ENCODE measurements at regions not wholly inside any gene's neighbourhood (a gene's known extent, or its start where the extent isn't known, plus 50 kb on each side); places are given as distances from the start of the nearest gene placed in this dataset.

GRCh38 chr1:95321531-95321930 lies 87.5 kb downstream of the RWDD3 start:
- peaks cover 11% of the 10 kb centered on the region for H3K27me3 Mint-ChIP-seq
- ATAC-seq (no peak), DNase-seq (no peak)
- H3K4me3 Mint-ChIP-seq, result no peak overlapping the region
- TF ChIP-seq CTCF (IDR thresholded peaks at IDR 0.05), result no peak
- intact Hi-C loops (cut with micrococcal nuclease), result no loop called here
- H3K4me1 Mint-ChIP-seq (ENCODE audit: low read depth), result no peaks in the 10 kb centered on the region
- CTCF ChIA-PET, result interaction anchor here (0.7 kb wide), 1 partner anchor 9 kb away, joined by 3 read pairs; no protein-coding TSS in a partner anchor
- no peaks in the 10 kb centered on the region for H3K9me3 Mint-ChIP-seq
- no peak overlapping the region for H3K27ac Mint-ChIP-seq
- POLR2A ChIA-PET, result no interaction called here
- no peaks in the 10 kb centered on the region for H3K36me3 Mint-ChIP-seq (ENCODE audit: low read depth)

- CTCF ChIA-PET, result no interaction called here
- Mint-ChIP-seq H3K27ac (no peak overlapping the region), H3K27me3 (peaks cover 13% of the 10 kb centered on the region), H3K4me1 (ENCODE audit: low read depth) (no peaks in the 10 kb centered on the region), H3K9me3 (no peaks in the 10 kb centered on the region), H3K36me3 (ENCODE audit: low read depth) (no peaks in the 10 kb centered on the region), H3K4me3 (no peak overlapping the region)
- POLR2A ChIA-PET, result no interaction called here
- ATAC-seq, result no peak
- intact Hi-C loops (cut with micrococcal nuclease), result no loop called here
- DNase-seq, result no peak
- no peak for TF ChIP-seq CTCF (IDR thresholded peaks at IDR 0.05)
Measured at GRCh38 chr1:95323123-95323522, 89.1 kb downstream of the RWDD3 start.

GRCh38 chr1:95325349-95325748 lies 91.3 kb downstream of the RWDD3 start:
- CTCF ChIA-PET, result no interaction called here
- Mint-ChIP-seq H3K27ac (no peak overlapping the region), H3K27me3 (peaks cover 14% of the 10 kb centered on the region), H3K4me3 (no peak overlapping the region), H3K36me3 (ENCODE audit: low read depth) (no peaks in the 10 kb centered on the region), H3K4me1 (ENCODE audit: low read depth) (no peaks in the 10 kb centered on the region), H3K9me3 (no peaks in the 10 kb centered on the region)
- POLR2A ChIA-PET, result no interaction called here
- ATAC-seq, result no peak
- no peak for TF ChIP-seq CTCF (IDR thresholded peaks at IDR 0.05)
- intact Hi-C loops (cut with micrococcal nuclease), result no loop called here
- no peak for DNase-seq

- H3K27ac Mint-ChIP-seq, result no peak overlapping the region
- H3K36me3 Mint-ChIP-seq (ENCODE audit: low read depth), result no peaks in the 10 kb centered on the region
- H3K4me1 Mint-ChIP-seq (ENCODE audit: low read depth), result no peaks in the 10 kb centered on the region
- H3K9me3 Mint-ChIP-seq, result no peaks in the 10 kb centered on the region
- ChIA-PET POLR2A (no interaction called here), CTCF (no interaction called here)
- intact Hi-C loops (cut with micrococcal nuclease), result no loop called here
- peaks cover 14% of the 10 kb centered on the region for H3K27me3 Mint-ChIP-seq
- DNase-seq (no peak), ATAC-seq (no peak)
- TF ChIP-seq CTCF (IDR thresholded peaks at IDR 0.05), result no peak
- H3K4me3 Mint-ChIP-seq, result no peak overlapping the region
Measured at GRCh38 chr1:95326023-95326422, 92.0 kb downstream of the RWDD3 start.

- DNase-seq, result no peak
- intact Hi-C loops (cut with micrococcal nuclease), result no loop called here
- Mint-ChIP-seq H3K4me3 (no peak overlapping the region), H3K27ac (no peak overlapping the region), H3K4me1 (ENCODE audit: low read depth) (no peaks in the 10 kb centered on the region), H3K27me3 (peaks cover 1% of the 10 kb centered on the region), H3K9me3 (no peaks in the 10 kb centered on the region), H3K36me3 (ENCODE audit: low read depth) (no peaks in the 10 kb centered on the region)
- ChIA-PET CTCF (no interaction called here), POLR2A (no interaction called here)
- no peak for TF ChIP-seq CTCF (IDR thresholded peaks at IDR 0.05)
- ATAC-seq, result no peak
Measured at GRCh38 chr1:95332754-95333153, 98.7 kb downstream of the RWDD3 start.

Measured in activated CD8-positive, alpha-beta T cell treated with anti-CD3 and anti-CD28 coated beads for 36 hours (primary cell).